NCI-H2081 (cell line): ENCODE measurements at regions not wholly inside any gene's neighbourhood (a gene's known extent, or its start where the extent isn't known, plus 50 kb on each side); places are given as distances from the start of the nearest gene placed in this dataset.

ENCODE experiments used
- DNase-seq, 2 experiments: peaks; one replicate each; lab custom pipeline; 2025; lab: John Stamatoyannopoulos, UW

DNA sequence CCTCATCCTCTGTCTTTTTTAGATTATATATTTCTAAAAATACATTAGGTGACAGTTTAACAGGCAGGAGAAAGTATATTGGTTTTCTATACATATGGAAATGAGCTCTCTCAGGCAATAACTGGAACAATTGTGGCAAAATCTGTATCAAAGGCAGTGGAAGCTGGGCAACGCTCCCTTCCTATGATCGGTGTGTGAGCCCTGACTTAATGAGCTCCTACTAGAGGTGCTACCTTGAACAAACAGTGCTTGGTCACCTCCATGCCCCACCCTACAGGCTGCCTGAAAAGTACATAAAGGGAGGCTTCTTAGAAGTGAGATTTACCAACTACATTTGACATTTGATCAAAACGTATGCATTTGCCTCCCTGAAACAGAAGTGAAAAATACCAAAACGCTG is 185.3 kb downstream of the EFNB2 start:
- DNase-seq, result peak in 1 of 2 experiments; percentile 58

DNA sequence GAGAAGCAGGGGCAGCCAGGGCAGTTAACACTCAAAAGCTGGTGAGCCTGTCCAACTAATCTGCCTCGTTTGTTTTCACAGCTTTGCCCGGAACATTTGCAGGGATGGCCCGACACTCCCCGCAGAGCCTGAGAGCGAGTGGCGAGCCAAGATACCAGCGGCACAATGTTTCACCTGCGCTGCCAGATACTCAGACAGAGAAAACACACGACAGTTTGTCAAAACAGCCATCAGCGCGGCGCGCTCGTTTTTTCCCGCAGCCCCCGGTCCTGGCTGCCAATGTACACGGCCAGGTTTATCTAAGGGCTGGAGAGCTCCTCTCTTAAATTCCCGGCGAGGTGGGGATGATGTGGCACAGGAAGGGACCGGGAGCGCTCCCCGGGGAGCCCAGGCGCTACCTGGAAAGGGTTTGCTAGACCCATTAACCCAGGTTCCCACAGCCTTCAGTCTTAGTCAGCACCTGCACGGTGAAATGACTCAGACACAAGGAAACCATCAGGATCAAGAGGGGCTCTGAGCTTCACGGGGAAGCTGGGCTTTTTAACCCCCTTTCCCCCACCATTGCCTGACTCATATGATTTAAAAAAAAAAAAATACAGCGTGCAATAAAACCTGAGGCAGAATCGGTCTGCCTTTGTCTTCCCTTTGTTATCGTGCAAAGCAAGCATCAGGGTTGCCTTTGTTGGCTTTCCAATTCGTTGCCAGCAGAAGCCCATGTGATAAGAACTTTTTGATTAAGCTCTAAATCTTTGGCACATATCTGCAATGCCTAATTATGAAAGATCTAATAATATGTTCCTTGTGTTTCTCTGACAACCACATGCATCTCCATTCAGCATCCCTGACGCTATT is 186.2 kb downstream of the EFNB2 start:
- peak; percentile 88 to 95 for DNase-seq

DNA sequence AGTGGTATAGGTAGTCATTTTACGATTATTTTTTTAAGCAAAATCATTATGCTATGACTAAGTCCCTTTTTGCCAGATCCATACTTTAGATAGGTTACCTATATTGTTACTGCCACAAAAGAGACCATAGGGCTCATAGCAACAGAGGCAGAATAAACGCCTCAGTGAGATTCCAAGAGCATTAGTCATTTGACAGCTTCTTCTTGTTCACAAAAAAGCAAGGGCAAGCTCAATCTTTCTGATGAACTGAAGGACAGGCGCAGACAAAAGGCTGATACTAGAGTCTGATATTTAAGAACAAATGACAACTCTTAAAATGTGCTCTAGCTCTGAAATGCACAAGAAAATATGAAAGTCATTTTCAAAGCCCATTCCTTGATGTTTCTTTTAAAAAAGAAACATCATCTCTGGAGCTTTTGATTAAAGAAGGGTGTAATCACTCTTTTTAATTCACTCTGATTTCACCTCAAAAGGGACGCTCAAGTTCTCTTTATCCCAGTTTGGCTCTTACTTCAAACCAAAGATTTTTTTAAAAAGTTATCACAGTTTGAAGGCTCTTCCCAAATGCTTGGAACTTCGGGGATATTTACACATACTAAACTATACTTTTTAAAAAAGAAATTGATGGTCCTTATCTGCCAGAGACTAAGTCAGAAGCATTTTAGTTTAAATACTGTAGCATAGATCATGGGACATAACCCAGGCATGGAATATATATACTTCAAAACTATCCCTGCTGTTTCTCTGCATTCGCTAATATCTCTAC is 187.2 kb downstream of the EFNB2 start:
- DNase-seq, result no peak

DNA sequence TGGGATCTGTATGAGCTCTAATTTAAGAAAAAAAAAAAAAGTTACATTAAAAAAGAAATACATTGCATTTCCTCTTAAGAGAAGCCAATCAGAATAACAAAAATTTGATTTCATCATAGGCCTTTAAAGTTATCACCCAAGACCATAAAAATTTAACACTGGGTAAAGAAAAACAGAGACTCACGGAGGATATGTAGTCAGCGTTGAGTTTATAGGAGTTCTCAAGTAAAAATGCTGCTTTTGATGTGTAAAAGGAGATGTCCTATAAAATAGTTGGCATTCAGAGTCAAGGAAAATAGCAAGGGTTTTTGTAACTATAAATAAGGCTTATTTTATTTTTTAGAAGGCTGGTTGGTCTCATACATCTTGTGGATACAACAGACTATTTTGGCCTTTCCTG is 191.1 kb downstream of the EFNB2 start:
- no peak for DNase-seq

DNA sequence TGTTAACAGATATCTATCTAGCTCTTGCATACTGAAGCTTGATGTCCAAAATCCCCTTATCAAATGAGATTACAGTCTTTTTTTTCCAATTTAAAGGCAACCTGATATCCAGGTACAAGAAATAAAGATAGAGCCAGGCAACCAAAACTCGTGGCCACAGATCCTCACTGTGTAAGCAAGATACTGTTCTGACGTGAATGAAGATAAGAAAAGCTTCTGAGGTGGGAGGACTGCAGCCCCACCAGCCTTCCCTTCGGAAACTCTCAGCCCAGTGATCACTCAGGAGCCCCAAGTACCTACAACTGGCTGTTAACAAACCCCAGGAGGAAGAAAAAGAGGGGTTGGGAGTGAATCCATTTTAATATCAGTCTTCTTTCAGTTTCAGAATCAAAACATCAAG is 191.6 kb downstream of the EFNB2 start:
- no peak for DNase-seq

DNA sequence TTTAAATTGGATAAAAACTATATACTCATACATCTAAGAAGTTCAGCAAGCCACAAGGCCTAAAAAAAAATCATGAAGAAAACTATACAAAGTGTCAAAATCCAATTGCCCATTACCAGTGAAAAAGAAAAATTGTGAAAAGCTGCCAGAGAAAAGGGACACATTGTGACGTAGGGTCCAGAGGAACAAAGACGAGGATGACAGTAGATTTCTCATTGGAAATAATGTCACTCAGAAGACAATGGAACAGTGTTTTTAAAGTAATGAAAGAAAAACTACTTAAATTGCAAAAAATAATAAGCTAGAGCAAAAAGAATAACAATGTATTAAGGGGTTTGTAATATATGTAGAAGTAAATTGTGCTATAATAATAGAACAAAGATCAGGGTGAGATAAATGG is 195.2 kb downstream of the EFNB2 start:
- DNase-seq, result no peak

DNA sequence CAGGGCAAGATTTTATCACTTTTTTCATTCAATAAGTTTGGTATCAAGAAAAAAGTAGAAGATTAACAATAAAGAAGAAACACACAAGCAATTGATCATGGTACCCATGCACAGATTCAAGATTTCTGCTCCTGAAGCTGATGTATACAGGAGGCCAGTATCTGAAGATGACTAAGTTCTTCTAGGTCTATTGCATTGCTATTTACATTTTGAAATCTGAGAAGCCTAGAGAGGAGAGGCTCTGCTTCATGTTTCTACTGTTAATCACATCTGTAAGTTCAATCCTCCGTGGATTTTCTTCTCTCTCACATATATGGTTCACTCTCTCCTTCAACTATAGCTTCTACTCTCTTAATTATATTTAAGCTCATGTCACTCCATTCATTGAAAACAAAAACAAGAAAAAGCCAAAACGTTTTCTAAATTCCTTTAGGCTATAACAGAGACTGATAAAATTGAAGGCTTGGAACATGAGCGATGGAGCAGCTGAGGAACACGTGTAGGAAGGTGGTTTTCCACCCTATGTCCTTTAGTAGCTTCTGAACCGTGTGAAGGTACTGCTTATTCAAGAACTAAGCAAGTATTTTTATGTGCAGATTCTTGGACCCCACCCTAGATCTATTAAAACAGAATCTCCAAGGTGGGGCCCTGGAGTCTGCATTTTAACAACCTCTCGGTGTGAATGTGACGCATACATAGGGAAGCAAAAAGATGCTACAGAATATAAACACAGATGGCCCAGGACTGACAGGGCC is 198.2 kb downstream of the EFNB2 start:
- DNase-seq, result no peak

DNA sequence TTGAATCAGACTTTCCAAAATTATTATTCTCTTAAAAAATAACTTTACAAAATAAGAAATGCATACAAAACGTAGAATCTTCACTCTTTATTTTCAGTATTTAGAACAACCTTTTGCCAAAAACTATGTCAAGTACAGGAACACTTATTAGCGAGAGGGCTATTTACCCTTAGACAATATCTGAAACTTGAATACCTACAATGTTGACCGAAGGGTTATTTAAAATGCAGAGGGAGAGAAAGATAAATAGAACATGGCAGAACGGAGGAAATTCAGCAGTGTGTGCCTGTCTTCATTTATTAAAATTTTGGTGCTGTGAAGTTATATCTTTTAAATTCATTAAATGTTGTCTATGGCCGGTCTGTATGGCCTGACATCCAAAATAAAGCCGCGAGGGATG is 198.8 kb downstream of the EFNB2 start:
- DNase-seq, result no peak

DNA sequence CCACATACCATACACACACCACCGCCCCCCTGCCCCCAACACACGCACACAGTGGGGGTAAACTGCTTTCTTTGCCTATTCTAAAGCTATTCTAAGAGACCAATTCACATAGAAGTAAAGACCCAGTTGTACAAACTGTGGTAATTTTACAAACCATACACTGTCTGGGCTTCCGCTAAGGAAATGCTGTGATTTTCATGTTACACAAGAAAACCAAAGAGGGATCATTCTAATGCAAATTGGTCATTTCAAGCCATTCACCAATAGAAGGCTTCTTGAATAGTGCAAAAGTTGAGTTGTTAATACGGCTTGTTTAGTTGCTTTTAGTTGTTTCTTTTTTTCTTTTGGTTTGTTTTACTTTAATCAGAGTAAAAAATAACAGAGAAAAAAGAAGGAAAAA is 202.8 kb downstream of the EFNB2 start:
- no peak for DNase-seq

DNA sequence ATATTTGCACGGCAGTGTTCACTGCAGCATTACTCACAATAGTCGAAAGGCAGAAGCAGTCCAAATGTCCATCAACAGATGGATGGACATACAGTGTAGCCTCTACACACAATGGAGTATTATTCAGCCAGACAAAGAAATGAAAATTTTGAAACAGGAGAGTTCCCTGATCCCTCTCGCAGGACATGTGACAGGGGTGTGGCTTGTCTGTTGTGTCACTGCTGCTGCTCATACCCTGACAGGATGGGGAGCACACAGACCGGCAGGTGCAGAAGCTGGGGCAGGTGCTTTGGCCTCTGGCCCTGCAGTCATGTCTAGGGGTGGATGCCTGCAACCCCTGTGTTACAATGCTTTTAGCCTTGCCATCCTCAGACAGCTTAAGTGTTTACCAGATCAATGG is 204.3 kb downstream of the EFNB2 start:
- no peak for DNase-seq

DNA sequence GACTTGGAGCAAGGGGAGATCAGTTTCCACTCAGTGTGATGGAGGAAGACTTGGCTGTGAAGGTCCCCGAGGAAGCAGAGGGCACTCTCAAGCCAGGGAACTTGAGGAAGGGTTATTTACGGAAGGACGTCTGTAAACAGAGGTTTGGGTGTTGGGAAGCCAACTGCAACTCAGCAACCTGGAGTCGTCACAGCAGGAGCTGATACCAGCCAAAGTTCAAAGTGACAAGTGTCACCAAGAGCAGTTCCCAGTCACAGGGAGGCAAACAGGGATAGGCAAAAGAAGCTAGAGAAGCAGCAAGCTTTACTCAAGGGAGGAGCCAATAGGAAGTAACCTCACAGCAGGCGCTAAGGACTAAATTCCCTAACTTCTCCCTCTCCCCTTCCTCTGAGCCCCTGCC is 205.5 kb downstream of the EFNB2 start:
- DNase-seq, result no peak

DNA sequence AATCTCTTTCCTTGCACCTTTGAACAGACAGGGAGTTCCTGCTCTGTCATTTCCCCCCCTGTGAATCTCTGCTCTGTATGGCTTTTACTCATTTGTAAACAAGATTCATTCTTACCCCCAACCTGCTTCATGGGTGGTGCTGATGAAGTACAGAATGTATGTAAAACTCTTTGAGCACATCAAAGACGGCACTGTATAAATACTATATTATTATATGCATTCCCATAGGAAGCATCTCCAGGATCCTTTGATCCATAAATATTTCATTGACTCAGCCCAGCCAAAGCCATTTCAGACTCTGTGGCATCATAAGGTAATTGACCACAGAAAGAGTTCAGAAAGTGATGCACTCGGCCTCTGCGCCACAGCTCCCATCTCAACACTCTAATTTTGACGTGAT is 208.7 kb downstream of the EFNB2 start:
- no peak for DNase-seq

DNA sequence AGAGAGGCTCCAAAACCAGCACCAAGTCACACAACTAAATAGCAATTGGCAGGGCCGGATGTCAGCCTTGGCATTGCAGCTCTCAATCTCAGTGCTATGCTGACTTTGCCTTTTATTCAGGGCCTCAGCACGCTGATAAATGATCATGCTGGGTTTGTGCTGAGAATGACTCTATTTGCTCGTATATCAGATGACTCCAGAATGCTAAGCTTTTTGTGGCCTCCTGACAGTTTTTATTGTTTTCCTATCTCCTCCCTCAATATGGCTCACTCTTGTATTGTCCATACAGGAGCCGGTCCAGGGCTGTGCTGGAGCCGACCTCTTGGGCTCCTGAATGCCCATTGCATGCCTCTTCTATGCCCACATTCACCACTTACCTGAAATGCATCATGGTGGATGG is 211.0 kb downstream of the EFNB2 start:
- DNase-seq, result no peak

DNA sequence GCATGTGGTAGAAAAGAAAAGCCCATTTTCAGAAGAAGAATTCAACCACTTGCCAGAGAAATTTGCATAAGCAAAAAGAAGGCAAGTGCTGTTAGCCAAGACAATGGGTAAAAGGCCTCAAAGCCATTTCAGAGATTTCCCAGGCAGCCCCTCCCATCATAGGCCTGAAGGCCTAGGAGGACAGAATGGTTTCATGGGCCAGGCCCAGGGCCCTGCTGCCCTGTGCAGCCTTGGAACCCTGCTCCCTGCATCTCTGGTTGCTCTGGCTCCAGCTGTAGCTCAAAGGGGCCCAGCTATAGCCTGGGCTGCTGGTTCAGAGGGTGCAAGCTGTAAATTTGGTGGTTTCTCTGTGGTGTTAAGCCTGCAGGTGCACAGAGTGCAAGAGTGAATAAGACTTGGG is 212.8 kb downstream of the EFNB2 start:
- no peak for DNase-seq

DNA sequence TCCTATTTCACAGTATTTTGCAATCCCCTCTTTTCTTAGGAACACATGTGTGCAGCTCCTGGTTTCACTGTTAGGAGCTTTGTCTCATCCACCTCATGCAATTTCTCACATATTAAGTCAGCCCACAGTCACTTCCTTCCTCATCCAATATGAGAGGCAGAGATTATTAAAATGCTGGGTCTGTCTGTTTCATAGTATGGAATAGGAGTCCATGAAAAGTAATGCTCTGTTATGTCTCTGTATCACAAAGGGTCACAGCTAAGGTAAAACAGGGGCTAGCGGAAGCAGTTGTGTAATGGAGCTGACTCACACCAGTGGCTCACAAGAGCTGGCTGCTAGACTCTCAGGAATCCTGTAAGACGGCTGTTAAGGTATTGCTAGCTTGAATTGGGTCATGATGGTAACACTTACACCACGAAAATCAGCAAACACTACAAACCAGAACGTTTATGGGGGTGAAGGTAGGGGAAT is 216.5 kb downstream of the EFNB2 start:
- no peak for DNase-seq

DNA sequence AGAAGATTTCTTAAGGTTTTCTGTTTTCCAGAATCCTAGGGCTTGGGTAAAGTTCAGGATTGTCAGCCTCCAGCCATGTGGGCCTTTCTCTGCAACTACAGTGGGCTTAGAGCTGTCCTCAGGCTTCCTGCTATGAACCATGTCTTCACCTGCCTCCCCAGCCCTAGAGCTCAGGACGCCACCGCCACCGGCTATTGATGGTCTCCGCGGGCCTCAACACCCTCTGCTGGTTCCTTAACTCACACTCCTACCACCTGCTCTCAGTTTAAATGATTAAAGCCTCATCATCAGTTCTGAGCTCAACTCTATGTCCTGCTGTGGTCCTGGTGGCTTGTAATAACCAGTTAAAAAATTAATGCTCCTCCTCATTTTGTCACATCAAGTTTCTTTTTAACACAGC is 221.0 kb downstream of the EFNB2 start:
- DNase-seq, result no peak

DNA sequence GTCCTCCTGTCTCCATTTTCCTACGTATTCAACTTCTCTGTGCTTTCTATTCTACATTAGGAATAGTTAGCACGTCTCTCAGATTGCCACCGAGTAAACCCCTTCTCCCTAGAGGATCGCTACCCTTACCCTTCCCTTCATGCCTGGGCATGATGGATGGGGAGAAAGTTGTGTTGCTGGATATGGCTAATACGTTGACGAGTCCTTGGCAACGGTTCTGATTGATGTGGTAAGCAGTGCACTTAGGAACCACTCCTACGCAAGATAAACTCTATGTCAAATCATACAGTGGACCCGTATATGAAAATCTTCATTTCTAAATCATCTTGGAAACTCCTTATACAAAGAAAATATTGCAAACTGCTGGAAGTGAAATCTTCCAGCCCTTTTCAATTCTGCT is 224.5 kb downstream of the EFNB2 start:
- DNase-seq, result no peak

DNA sequence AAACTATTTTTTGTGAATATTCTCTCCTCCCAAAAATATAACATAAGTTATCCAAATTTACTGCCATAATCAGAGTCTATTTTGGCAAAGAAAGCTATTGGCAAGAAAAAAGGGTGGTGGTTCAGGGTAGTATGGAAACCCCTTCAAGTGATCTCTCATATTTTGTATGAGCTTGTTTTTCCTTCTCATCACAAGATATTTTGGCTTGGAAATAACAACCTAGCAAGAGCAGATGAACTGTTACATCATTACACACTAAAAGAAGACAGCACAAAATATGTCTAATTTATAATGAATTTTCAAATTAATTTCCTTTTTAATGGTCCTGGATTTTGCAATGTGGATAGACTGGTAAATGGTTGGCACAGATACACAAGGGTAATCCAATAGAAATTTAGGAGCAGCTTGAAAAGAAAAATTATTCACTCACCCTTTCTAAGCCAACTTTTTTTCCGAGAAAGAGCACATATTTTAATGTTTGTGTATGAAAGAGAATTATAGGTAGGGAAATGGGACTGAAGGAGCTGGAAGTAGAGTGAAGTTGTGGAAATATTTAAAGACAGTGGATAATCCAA is 225.1 kb downstream of the EFNB2 start:
- no peak for DNase-seq

DNA sequence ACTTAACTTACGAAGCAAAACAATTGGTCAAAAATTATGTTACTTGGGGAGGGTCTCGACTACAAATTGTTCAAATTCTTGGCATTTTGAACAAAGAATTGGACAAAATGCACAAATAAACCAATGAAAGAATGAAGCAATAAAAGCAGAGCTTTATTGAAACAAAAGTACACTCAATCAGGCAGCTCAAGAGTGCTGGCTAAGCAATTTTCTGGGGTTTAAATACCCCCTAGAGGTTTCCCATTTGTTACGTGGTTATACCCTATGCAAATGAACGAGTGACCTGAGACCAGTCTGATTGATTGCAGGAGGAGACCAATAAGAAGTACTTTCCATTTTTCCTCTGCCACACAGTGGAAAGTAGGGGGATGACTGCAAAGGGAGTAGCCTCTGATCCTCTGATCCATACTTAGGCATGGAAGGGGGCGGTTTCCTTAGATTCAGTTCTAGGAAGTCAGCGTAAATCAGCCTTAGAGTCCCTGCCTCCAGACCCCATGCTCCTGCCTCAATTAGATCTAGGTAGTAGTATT is 228.6 kb downstream of the EFNB2 start:
- DNase-seq, result no peak

DNA sequence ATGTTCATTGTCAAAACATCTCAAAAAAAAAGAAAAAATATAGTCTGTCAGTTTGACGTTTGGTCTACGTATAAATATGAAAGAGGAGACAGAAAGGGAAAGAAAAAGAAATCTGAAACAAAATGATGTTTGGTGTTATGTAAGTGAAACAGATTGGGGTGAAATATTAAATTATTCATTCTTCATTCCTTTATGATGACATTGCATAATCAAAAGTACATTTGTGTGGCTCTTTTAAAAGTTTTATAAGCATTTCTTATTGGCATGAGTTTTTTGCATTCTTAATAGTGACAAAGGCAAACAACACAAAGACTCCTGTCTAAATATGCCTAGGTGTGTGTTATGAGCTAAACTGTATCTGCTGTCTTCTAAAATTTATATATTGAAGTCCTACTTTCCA is 232.6 kb downstream of the EFNB2 start:
- DNase-seq, result no peak

DNA sequence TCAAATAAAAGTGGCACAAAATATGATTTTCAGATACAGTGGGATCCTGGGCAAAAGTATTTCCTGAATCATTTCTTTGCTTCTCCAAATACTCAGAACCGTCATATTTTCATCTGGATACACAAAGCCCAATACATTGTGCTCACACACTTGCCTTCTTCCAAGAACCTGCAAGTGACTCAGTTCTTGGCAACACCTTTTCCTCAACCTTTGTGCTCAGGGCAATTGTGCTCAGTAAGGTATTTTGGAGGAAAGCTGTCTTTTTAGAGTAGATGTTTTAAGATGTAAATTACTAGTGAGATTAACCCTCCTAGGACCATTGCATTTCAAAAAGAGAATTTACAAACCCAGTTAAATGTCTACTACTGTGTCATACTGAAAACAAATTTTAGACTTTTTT is 233.5 kb downstream of the EFNB2 start:
- DNase-seq, result no peak

DNA sequence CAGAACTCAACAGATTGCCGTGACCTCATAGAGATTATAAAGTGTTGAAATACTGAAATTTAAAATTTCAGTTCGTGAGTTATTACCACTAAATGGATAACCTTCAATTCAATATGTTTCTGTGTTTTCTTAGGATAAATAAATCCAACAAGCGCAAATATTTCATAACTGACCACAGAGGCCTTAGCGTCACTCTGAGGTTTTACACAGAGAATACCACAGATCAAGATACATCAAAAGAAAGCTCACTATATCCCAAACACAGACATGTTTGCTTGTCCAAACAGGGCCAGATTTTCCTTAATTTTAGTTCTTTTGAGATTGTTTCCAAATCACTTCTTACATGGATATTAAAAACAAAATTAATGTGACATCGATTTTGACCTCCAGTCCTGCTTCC is 235.8 kb downstream of the EFNB2 start:
- no peak for DNase-seq
